ENCODE measurements at regions not wholly inside any gene's neighbourhood (a gene's known extent, or its start where the extent isn't known, plus 50 kb on each side); places are given as distances from the start of the nearest gene placed in this dataset.

GRCh38 chr12:74111688-74112360 is 425.8 kb upstream of the ATXN7L3B start:
- TF ChIP-seq SUZ12 (IDR thresholded peaks at IDR 0.05; ENCODE audit: extremely low read depth, insufficient read depth, insufficient read length), result no peak
- no peak for TF ChIP-seq ZNF274 (IDR thresholded peaks at IDR 0.05; ENCODE audit: low read depth, low read length)
- no peak for TF ChIP-seq YY1 (IDR thresholded peaks at IDR 0.05; ENCODE audit: insufficient read depth, insufficient read length)
- no peak overlapping the region for H3K4me3 ChIP-seq (ENCODE audit: insufficient read length, low read depth)
- H3K36me3 ChIP-seq (ENCODE audit: insufficient read depth, insufficient read length, low read length), result no peaks in the 10 kb centered on the region
- no peaks in the 10 kb centered on the region for H3K27me3 ChIP-seq (ENCODE audit: insufficient read depth, insufficient read length)
- H3K9ac ChIP-seq (ENCODE audit: insufficient read length, low read depth), result no peak overlapping the region
- no peaks in the 10 kb centered on the region for H3K9me3 ChIP-seq (ENCODE audit: insufficient read depth, low read length)
- DNase-seq (ENCODE audit: low read depth, low spot score), result peak; percentile 56
- no peaks in the 10 kb centered on the region for H3K4me1 ChIP-seq (ENCODE audit: insufficient read depth, insufficient read length)

GRCh38 chr12:74119811-74120362 is 417.7 kb upstream of the ATXN7L3B start:
- H3K4me1 ChIP-seq (ENCODE audit: insufficient read depth, insufficient read length), result no peaks in the 10 kb centered on the region
- TF ChIP-seq SUZ12 (IDR thresholded peaks at IDR 0.05; ENCODE audit: extremely low read depth, insufficient read depth, insufficient read length) (no peak), YY1 (IDR thresholded peaks at IDR 0.05; ENCODE audit: insufficient read depth, insufficient read length) (no peak), ZNF274 (IDR thresholded peaks at IDR 0.05; ENCODE audit: low read depth, low read length) (no peak)
- no peaks in the 10 kb centered on the region for H3K9me3 ChIP-seq (ENCODE audit: insufficient read depth, low read length)
- H3K4me3 ChIP-seq (ENCODE audit: insufficient read length, low read depth), result no peak overlapping the region
- no peak for DNase-seq (ENCODE audit: low read depth, low spot score)
- no peaks in the 10 kb centered on the region for H3K36me3 ChIP-seq (ENCODE audit: insufficient read depth, insufficient read length, low read length)
- no peaks in the 10 kb centered on the region for H3K27me3 ChIP-seq (ENCODE audit: insufficient read depth, insufficient read length)
- no peak overlapping the region for H3K9ac ChIP-seq (ENCODE audit: insufficient read length, low read depth)

- Histone ChIP-seq H3K36me3 (ENCODE audit: insufficient read depth, insufficient read length, low read length) (no peaks in the 10 kb centered on the region), H3K27me3 (ENCODE audit: insufficient read depth, insufficient read length) (no peaks in the 10 kb centered on the region), H3K4me1 (ENCODE audit: insufficient read depth, insufficient read length) (no peaks in the 10 kb centered on the region), H3K9me3 (ENCODE audit: insufficient read depth, low read length) (no peaks in the 10 kb centered on the region), H3K4me3 (ENCODE audit: insufficient read length, low read depth) (no peak overlapping the region), H3K9ac (ENCODE audit: insufficient read length, low read depth) (no peak overlapping the region)
- no peak for DNase-seq (ENCODE audit: low read depth, low spot score)
- no peak for TF ChIP-seq ZNF274 (IDR thresholded peaks at IDR 0.05; ENCODE audit: low read depth, low read length)
- TF ChIP-seq SUZ12 (IDR thresholded peaks at IDR 0.05; ENCODE audit: extremely low read depth, insufficient read depth, insufficient read length), result no peak
- TF ChIP-seq YY1 (IDR thresholded peaks at IDR 0.05; ENCODE audit: insufficient read depth, insufficient read length), result no peak
Observed at GRCh38 chr12:74120644-74121043, 417.0 kb upstream of the ATXN7L3B start.

- DNase-seq (ENCODE audit: low read depth, low spot score), result no peak
- no peak for TF ChIP-seq YY1 (IDR thresholded peaks at IDR 0.05; ENCODE audit: insufficient read depth, insufficient read length)
- TF ChIP-seq SUZ12 (IDR thresholded peaks at IDR 0.05; ENCODE audit: extremely low read depth, insufficient read depth, insufficient read length), result no peak
- no peak for TF ChIP-seq ZNF274 (IDR thresholded peaks at IDR 0.05; ENCODE audit: low read depth, low read length)
- Histone ChIP-seq H3K4me3 (ENCODE audit: insufficient read length, low read depth) (no peak overlapping the region), H3K9ac (ENCODE audit: insufficient read length, low read depth) (no peak overlapping the region), H3K9me3 (ENCODE audit: insufficient read depth, low read length) (no peaks in the 10 kb centered on the region), H3K4me1 (ENCODE audit: insufficient read depth, insufficient read length) (no peaks in the 10 kb centered on the region), H3K36me3 (ENCODE audit: insufficient read depth, insufficient read length, low read length) (no peaks in the 10 kb centered on the region), H3K27me3 (ENCODE audit: insufficient read depth, insufficient read length) (no peaks in the 10 kb centered on the region)
Observed at GRCh38 chr12:74129702-74130101, 407.9 kb upstream of the ATXN7L3B start.

- H3K9ac ChIP-seq (ENCODE audit: insufficient read length, low read depth), result no peak overlapping the region
- H3K4me1 ChIP-seq (ENCODE audit: insufficient read depth, insufficient read length), result no peaks in the 10 kb centered on the region
- H3K4me3 ChIP-seq (ENCODE audit: insufficient read length, low read depth), result no peak overlapping the region
- no peaks in the 10 kb centered on the region for H3K27me3 ChIP-seq (ENCODE audit: insufficient read depth, insufficient read length)
- H3K9me3 ChIP-seq (ENCODE audit: insufficient read depth, low read length), result no peaks in the 10 kb centered on the region
- no peak for DNase-seq (ENCODE audit: low read depth, low spot score)
- no peaks in the 10 kb centered on the region for H3K36me3 ChIP-seq (ENCODE audit: insufficient read depth, insufficient read length, low read length)
- TF ChIP-seq SUZ12 (IDR thresholded peaks at IDR 0.05; ENCODE audit: extremely low read depth, insufficient read depth, insufficient read length) (no peak), ZNF274 (IDR thresholded peaks at IDR 0.05; ENCODE audit: low read depth, low read length) (no peak), YY1 (IDR thresholded peaks at IDR 0.05; ENCODE audit: insufficient read depth, insufficient read length) (no peak)
Observed at GRCh38 chr12:74144396-74144795, 393.2 kb upstream of the ATXN7L3B start.

GRCh38 chr12:74145328-74145727 is 392.3 kb upstream of the ATXN7L3B start:
- no peak overlapping the region for H3K9ac ChIP-seq (ENCODE audit: insufficient read length, low read depth)
- H3K4me1 ChIP-seq (ENCODE audit: insufficient read depth, insufficient read length), result no peaks in the 10 kb centered on the region
- no peaks in the 10 kb centered on the region for H3K27me3 ChIP-seq (ENCODE audit: insufficient read depth, insufficient read length)
- TF ChIP-seq YY1 (IDR thresholded peaks at IDR 0.05; ENCODE audit: insufficient read depth, insufficient read length) (no peak), ZNF274 (IDR thresholded peaks at IDR 0.05; ENCODE audit: low read depth, low read length) (no peak), SUZ12 (IDR thresholded peaks at IDR 0.05; ENCODE audit: extremely low read depth, insufficient read depth, insufficient read length) (no peak)
- DNase-seq (ENCODE audit: low read depth, low spot score), result no peak
- H3K9me3 ChIP-seq (ENCODE audit: insufficient read depth, low read length), result no peaks in the 10 kb centered on the region
- no peak overlapping the region for H3K4me3 ChIP-seq (ENCODE audit: insufficient read length, low read depth)
- no peaks in the 10 kb centered on the region for H3K36me3 ChIP-seq (ENCODE audit: insufficient read depth, insufficient read length, low read length)

- Histone ChIP-seq H3K27me3 (ENCODE audit: insufficient read depth, insufficient read length) (no peaks in the 10 kb centered on the region), H3K4me3 (ENCODE audit: insufficient read length, low read depth) (no peak overlapping the region), H3K4me1 (ENCODE audit: insufficient read depth, insufficient read length) (no peaks in the 10 kb centered on the region), H3K9ac (ENCODE audit: insufficient read length, low read depth) (no peak overlapping the region), H3K9me3 (ENCODE audit: insufficient read depth, low read length) (no peaks in the 10 kb centered on the region), H3K36me3 (ENCODE audit: insufficient read depth, insufficient read length, low read length) (no peaks in the 10 kb centered on the region)
- DNase-seq (ENCODE audit: low read depth, low spot score), result no peak
- TF ChIP-seq SUZ12 (IDR thresholded peaks at IDR 0.05; ENCODE audit: extremely low read depth, insufficient read depth, insufficient read length), result no peak
- TF ChIP-seq ZNF274 (IDR thresholded peaks at IDR 0.05; ENCODE audit: low read depth, low read length), result no peak
- TF ChIP-seq YY1 (IDR thresholded peaks at IDR 0.05; ENCODE audit: insufficient read depth, insufficient read length), result no peak
Observed at GRCh38 chr12:74148849-74149248, 388.8 kb upstream of the ATXN7L3B start.
